ENCODE measurements at regions not wholly inside any gene's neighbourhood (a gene's known extent, or its start where the extent isn't known, plus 50 kb on each side); places are given as distances from the start of the nearest gene placed in this dataset.

DNA sequence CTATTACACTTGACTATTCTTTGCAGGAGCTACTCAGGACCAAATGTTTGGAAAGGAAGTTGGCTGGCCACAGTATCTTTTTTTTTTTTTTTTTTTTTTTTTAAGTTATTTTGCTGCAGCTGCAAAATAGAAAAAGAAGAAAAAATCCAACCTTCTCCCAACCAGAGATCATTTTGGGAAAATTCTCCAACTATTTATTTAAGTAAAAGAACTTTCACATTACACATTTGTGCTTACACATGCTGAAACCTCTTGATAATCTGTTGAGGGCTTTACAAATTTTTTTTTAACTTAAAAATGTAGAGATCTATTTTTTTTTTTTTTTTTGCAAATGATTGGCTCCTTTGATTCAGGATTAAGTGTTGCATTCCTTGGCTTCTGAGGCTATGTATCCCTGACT lies 148.0 kb downstream of the POLR2M start:
- TF ChIP-seq, protein P1, sequence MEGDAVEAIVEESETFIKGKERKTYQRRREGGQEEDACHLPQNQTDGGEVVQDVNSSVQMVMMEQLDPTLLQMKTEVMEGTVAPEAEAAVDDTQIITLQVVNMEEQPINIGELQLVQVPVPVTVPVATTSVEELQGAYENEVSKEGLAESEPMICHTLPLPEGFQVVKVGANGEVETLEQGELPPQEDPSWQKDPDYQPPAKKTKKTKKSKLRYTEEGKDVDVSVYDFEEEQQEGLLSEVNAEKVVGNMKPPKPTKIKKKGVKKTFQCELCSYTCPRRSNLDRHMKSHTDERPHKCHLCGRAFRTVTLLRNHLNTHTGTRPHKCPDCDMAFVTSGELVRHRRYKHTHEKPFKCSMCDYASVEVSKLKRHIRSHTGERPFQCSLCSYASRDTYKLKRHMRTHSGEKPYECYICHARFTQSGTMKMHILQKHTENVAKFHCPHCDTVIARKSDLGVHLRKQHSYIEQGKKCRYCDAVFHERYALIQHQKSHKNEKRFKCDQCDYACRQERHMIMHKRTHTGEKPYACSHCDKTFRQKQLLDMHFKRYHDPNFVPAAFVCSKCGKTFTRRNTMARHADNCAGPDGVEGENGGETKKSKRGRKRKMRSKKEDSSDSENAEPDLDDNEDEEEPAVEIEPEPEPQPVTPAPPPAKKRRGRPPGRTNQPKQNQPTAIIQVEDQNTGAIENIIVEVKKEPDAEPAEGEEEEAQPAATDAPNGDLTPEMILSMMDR (IDR thresholded peaks at IDR 0.05) = no peak
- TF ChIP-seq EP300 (IDR thresholded peaks at IDR 0.05; ENCODE audit: low read depth) = no peak
- no peak for TF ChIP-seq POLR2A (IDR thresholded peaks at IDR 0.05)
- no peak for TF ChIP-seq POLR2AphosphoS5 (IDR thresholded peaks at IDR 0.05)

All from transverse colon (tissue), 4 donors.